ENCODE measurements at regions not wholly inside any gene's neighbourhood (a gene's known extent, or its start where the extent isn't known, plus 50 kb on each side); places are given as distances from the start of the nearest gene placed in this dataset.

- H3K27me3 ChIP-seq (ENCODE audit: control insufficient read depth, insufficient read depth, low read length), result no peaks in the 10 kb centered on the region
- Mint-ChIP-seq H3K27ac (no peak overlapping the region), H3K4me1 (no peaks in the 10 kb centered on the region), H3K36me3 (no peaks in the 10 kb centered on the region), H3K27me3 (ENCODE audit: low read depth in 2 of 2) (no peaks in the 10 kb centered on the region), H3K9me3 (peaks cover 0 to 4% of the 10 kb centered on the region in 2 donors), H3K4me3 (no peak overlapping the region)
- H3K4me1 ChIP-seq (ENCODE audit: control insufficient read depth, insufficient read depth, low read length), result no peaks in the 10 kb centered on the region
- intact Hi-C loops (cut with micrococcal nuclease), result no loop called here
- H3K4me3 ChIP-seq (ENCODE audit: low read length), result no peak overlapping the region
- ATAC-seq (no peak), DNase-seq (no peak)
- no peak overlapping the region for H3K27ac ChIP-seq (ENCODE audit: low read length)
- H3K9me3 ChIP-seq (ENCODE audit: control insufficient read depth, insufficient read depth, low read length), result no peaks in the 10 kb centered on the region
- WGBS (ENCODE audit: insufficient coverage), result 100% methylated on average over 1 of the region's 1 CpG
- no peaks in the 10 kb centered on the region for H3K36me3 ChIP-seq (ENCODE audit: control insufficient read depth, insufficient read depth, low read length)
- TF ChIP-seq CTCF (IDR thresholded peaks at IDR 0.05), result no peak
Observed at GRCh38 chr6:126632271-126632670, 292.4 kb downstream of the CENPW start.

GRCh38 chr6:126633373-126633772 is 293.5 kb downstream of the CENPW start:
- no peak overlapping the region for H3K4me3 Mint-ChIP-seq
- H3K27ac Mint-ChIP-seq, result no peak overlapping the region
- no peaks in the 10 kb centered on the region for H3K27me3 Mint-ChIP-seq (ENCODE audit: low read depth in 2 of 2)
- H3K4me1 Mint-ChIP-seq, result no peaks in the 10 kb centered on the region
- no peak for TF ChIP-seq CTCF (IDR thresholded peaks at IDR 0.05)
- Histone ChIP-seq H3K27me3 (ENCODE audit: control insufficient read depth, insufficient read depth, low read length) (no peaks in the 10 kb centered on the region), H3K4me3 (ENCODE audit: low read length) (no peak overlapping the region), H3K27ac (ENCODE audit: low read length) (no peak overlapping the region), H3K9me3 (ENCODE audit: control insufficient read depth, insufficient read depth, low read length) (no peaks in the 10 kb centered on the region), H3K4me1 (ENCODE audit: control insufficient read depth, insufficient read depth, low read length) (no peaks in the 10 kb centered on the region), H3K36me3 (ENCODE audit: control insufficient read depth, insufficient read depth, low read length) (no peaks in the 10 kb centered on the region)
- H3K36me3 Mint-ChIP-seq, result no peaks in the 10 kb centered on the region
- ATAC-seq, result no peak
- intact Hi-C loops (cut with micrococcal nuclease), result no loop called here
- DNase-seq, result no peak
- whole genome bisulfite sequencing (ENCODE audit: insufficient coverage), result 75% methylated on average over 1 of the region's 1 CpG
- peaks cover 0 to 4% of the 10 kb centered on the region in 2 donors for H3K9me3 Mint-ChIP-seq

- Mint-ChIP-seq H3K4me3 (no peak overlapping the region), H3K27ac (no peak overlapping the region), H3K27me3 (ENCODE audit: low read depth in 2 of 2) (no peaks in the 10 kb centered on the region), H3K4me1 (no peaks in the 10 kb centered on the region), H3K36me3 (no peaks in the 10 kb centered on the region), H3K9me3 (peaks cover 4 to 6% of the 10 kb centered on the region in 2 donors)
- H3K36me3 ChIP-seq (ENCODE audit: control insufficient read depth, insufficient read depth, low read length), result no peaks in the 10 kb centered on the region
- intact Hi-C loops (cut with micrococcal nuclease), result no loop called here
- TF ChIP-seq CTCF (IDR thresholded peaks at IDR 0.05), result no peak
- WGBS (ENCODE audit: insufficient coverage), result no CpG with 5 or more reads among the region's 2 CpGs
- H3K4me1 ChIP-seq (ENCODE audit: control insufficient read depth, insufficient read depth, low read length), result no peaks in the 10 kb centered on the region
- DNase-seq (no peak), ATAC-seq (no peak)
- no peaks in the 10 kb centered on the region for H3K27me3 ChIP-seq (ENCODE audit: control insufficient read depth, insufficient read depth, low read length)
- no peaks in the 10 kb centered on the region for H3K9me3 ChIP-seq (ENCODE audit: control insufficient read depth, insufficient read depth, low read length)
- no peak overlapping the region for H3K27ac ChIP-seq (ENCODE audit: low read length)
- H3K4me3 ChIP-seq (ENCODE audit: low read length), result no peak overlapping the region
Observed at GRCh38 chr6:126640356-126640755, 300.4 kb downstream of the CENPW start.

GRCh38 chr6:126640921-126641320 is 301.0 kb downstream of the CENPW start:
- no peaks in the 10 kb centered on the region for H3K4me1 Mint-ChIP-seq
- intact Hi-C loops (cut with micrococcal nuclease), result no loop called here
- no peaks in the 10 kb centered on the region for H3K9me3 ChIP-seq (ENCODE audit: control insufficient read depth, insufficient read depth, low read length)

More at GRCh38 chr6:126640921-126641320, 301.0 kb downstream of the CENPW start:
- Mint-ChIP-seq H3K4me3 (no peak overlapping the region), H3K36me3 (no peaks in the 10 kb centered on the region), H3K27ac (no peak overlapping the region), H3K27me3 (ENCODE audit: low read depth in 2 of 2) (no peaks in the 10 kb centered on the region), H3K9me3 (peaks cover 4 to 6% of the 10 kb centered on the region in 2 donors)
- Histone ChIP-seq H3K27me3 (ENCODE audit: control insufficient read depth, insufficient read depth, low read length) (no peaks in the 10 kb centered on the region), H3K4me1 (ENCODE audit: control insufficient read depth, insufficient read depth, low read length) (no peaks in the 10 kb centered on the region), H3K36me3 (ENCODE audit: control insufficient read depth, insufficient read depth, low read length) (no peaks in the 10 kb centered on the region), H3K27ac (ENCODE audit: low read length) (no peak overlapping the region), H3K4me3 (ENCODE audit: low read length) (no peak overlapping the region)
- no peak for ATAC-seq
- DNase-seq, result no peak
- no peak for TF ChIP-seq CTCF (IDR thresholded peaks at IDR 0.05)
